HL-60 (cell line): ENCODE measurements at regions not wholly inside any gene's neighbourhood (a gene's known extent, or its start where the extent isn't known, plus 50 kb on each side); places are given as distances from the start of the nearest gene placed in this dataset.

ENCODE experiments used
- CTCF ChIP-seq: IDR thresholded peaks from one replicate; pipeline ENCODE4 v1.5.1; 2011; ENCODE audit warnings: low read length, control low read depth, inconsistent platforms; ENCODE audit not compliant: insufficient read depth
- POLR2AphosphoS5 ChIP-seq: IDR thresholded peaks from 2 replicates; pipeline ENCODE4 v1.6.1; 2012; ENCODE audit warnings: low read depth

GRCh38 chr10:53536322-53536721 lies 763.7 kb upstream of the MBL2 start:
- no peak for TF ChIP-seq CTCF
- no peak for TF ChIP-seq POLR2AphosphoS5
